Epithelial cell of esophagus (primary cell): ENCODE measurements at regions not wholly inside any gene's neighbourhood (a gene's known extent, or its start where the extent isn't known, plus 50 kb on each side); places are given as distances from the start of the nearest gene placed in this dataset.
"Not testable (repeated sequence)": the region's sequence is repeated elsewhere in the genome, so short reads cannot be mapped to it uniquely, and the experiment has no call there.

Source experiments
- DNase-seq: peaks from one replicate; pipeline ENCODE4 v3.0.0; 2010; ENCODE audit warnings: low read depth
- H3K4me3 ChIP-seq: 2 replicates; pipeline ENCODE4 v1.5.1; 2011; ENCODE audit warnings: mild to moderate bottlenecking, low read length, control low read depth
- CTCF ChIP-seq: IDR thresholded peaks from 2 replicates; pipeline ENCODE4 v1.5.1; 2011; ENCODE audit warnings: low read depth, mild to moderate bottlenecking, low read length, control low read depth, inconsistent platforms; ENCODE audit not compliant: insufficient read depth; ENCODE audit errors: missing control alignments

- H3K4me3 ChIP-seq = no peak overlapping the region
- no peak for TF ChIP-seq CTCF
- DNase-seq = no peak
These were observed 470.7 kb downstream of the ZNF536 start for GRCh38 chr19:30842926-30843325.

GRCh38 chr19:30841934-30842333 is 469.8 kb downstream of the ZNF536 start:
- no peak for TF ChIP-seq CTCF
- no peak overlapping the region for H3K4me3 ChIP-seq
- DNase-seq = no peak

- DNase-seq = no peak
- H3K4me3 ChIP-seq = no peak overlapping the region
- TF ChIP-seq CTCF = no peak
These were observed 458.7 kb downstream of the ZNF536 start for GRCh38 chr19:30830875-30831274.

GRCh38 chr19:30825505-30825904 is 453.3 kb downstream of the ZNF536 start:
- not testable (repeated sequence) for H3K4me3 ChIP-seq, DNase-seq

- DNase-seq = no peak
- H3K4me3 ChIP-seq = no peak overlapping the region
- TF ChIP-seq CTCF = no peak
These were observed 452.6 kb downstream of the ZNF536 start for GRCh38 chr19:30824809-30825208.

- TF ChIP-seq CTCF = no peak
- no peak for DNase-seq
- no peak overlapping the region for H3K4me3 ChIP-seq
These were observed 445.9 kb downstream of the ZNF536 start for GRCh38 chr19:30817965-30818567.

GRCh38 chr19:30817197-30817596 is 445.0 kb downstream of the ZNF536 start:
- DNase-seq = no peak
- H3K4me3 ChIP-seq = no peak overlapping the region
- no peak for TF ChIP-seq CTCF
